Stomach (tissue), 4 donors: ENCODE measurements at regions not wholly inside any gene's neighbourhood (a gene's known extent, or its start where the extent isn't known, plus 50 kb on each side); places are given as distances from the start of the nearest gene placed in this dataset.

Experiments
- EP300 ChIP-seq: sonication (generic); formaldehyde crosslinking; IDR thresholded peaks from one replicate; pipeline ENCODE4 v1.6.1; 2017; ENCODE audit warnings: antibody characterized with exemption
- POLR2AphosphoS5 ChIP-seq, 3 donors: sonication (generic); formaldehyde crosslinking; IDR thresholded peaks; one replicate each; pipeline ENCODE4 v1.6.1; 2016; ENCODE audit warnings: antibody characterized with exemption in 3 of 3
- TF ChIP-seq, protein P1 (sequence below), 7 experiments: fragments of 450-650 bp in 4 of 7; fragments of 200-600 bp in 3 of 7; sonication (generic) in 3 of 7; IDR thresholded peaks; one replicate each; pipeline ENCODE4 v1.5.1; 2016 to 2019; ENCODE audit warnings: antibody characterized with exemption in 7 of 7, control low read depth in 2 of 7, mild to moderate bottlenecking in 1 of 7

DNA sequence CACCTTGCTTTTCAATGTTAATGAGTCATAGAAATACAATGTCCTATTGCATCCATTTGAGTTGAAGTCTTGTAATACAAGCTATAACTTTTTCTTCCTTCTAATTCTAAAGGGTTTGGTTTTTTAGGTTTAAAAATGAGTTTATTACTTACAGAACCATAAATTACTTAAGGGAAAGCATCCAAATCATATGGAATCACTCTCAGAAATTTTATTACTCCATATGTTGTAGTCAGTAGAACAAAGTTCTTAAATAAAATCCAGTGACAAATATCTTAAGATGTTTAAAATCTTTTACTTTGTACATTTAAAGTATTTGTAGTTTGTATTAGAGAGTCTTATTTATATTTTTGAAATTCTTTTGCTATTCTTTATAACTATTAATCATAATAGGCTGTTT, 253.2 kb downstream of the IPO8 start:
- TF ChIP-seq, protein P1, sequence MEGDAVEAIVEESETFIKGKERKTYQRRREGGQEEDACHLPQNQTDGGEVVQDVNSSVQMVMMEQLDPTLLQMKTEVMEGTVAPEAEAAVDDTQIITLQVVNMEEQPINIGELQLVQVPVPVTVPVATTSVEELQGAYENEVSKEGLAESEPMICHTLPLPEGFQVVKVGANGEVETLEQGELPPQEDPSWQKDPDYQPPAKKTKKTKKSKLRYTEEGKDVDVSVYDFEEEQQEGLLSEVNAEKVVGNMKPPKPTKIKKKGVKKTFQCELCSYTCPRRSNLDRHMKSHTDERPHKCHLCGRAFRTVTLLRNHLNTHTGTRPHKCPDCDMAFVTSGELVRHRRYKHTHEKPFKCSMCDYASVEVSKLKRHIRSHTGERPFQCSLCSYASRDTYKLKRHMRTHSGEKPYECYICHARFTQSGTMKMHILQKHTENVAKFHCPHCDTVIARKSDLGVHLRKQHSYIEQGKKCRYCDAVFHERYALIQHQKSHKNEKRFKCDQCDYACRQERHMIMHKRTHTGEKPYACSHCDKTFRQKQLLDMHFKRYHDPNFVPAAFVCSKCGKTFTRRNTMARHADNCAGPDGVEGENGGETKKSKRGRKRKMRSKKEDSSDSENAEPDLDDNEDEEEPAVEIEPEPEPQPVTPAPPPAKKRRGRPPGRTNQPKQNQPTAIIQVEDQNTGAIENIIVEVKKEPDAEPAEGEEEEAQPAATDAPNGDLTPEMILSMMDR (IDR thresholded peaks at IDR 0.05), result no peak
- no peak for TF ChIP-seq EP300
- TF ChIP-seq POLR2AphosphoS5 (IDR thresholded peaks at IDR 0.05), result no peak
